ENCODE measurements at regions not wholly inside any gene's neighbourhood (a gene's known extent, or its start where the extent isn't known, plus 50 kb on each side); places are given as distances from the start of the nearest gene placed in this dataset.

DNA sequence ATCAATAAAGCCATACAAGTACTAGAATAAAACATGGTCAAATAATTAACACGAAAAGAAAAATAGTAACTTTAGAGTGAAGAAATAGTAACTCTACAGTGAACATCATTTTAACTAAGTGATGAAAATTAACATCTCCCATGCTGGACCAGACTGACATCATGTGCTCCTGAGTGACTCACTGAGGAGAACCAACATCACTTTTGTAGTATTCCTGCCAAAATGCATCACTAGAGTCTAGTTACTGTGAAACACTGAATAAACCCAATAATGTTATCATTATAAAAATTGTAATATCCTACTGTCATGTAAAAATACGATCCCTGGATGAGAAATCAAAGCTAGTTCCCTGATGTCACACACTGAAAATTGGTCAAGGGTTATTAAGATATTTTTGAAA, 361.3 kb downstream of the CD109 start:
- no peak for DNase-seq
- Histone ChIP-seq H4K8ac (ENCODE audit: low read depth, low read length) (no peak overlapping the region), H3K79me2 (ENCODE audit: control insufficient read depth, insufficient read depth, low read length, poor library complexity) (no peaks in the 10 kb centered on the region), H2AK5ac (ENCODE audit: low read length) (no peak overlapping the region), H3K27me3 (ENCODE audit: insufficient read depth, low read length) (no peaks in the 10 kb centered on the region), H2BK5ac (ENCODE audit: low read depth, low read length, poor library complexity) (no peak overlapping the region), H3K9me3 (ENCODE audit: insufficient read depth, low read depth, low read length) (no peaks in the 10 kb centered on the region), H3K4me3 (ENCODE audit: low read depth, low read length) (no peak overlapping the region), H3K18ac (ENCODE audit: low read length) (no peak overlapping the region), H3K4me1 (ENCODE audit: control insufficient read depth in 1 of 2, insufficient read depth in 2 of 2, low read length in 2 of 2) (no peaks in the 10 kb centered on the region), H4K12ac (ENCODE audit: low read depth, low read length) (no peak overlapping the region), H3K27ac (ENCODE audit: low read depth, low read length) (no peak overlapping the region), H2BK12ac (ENCODE audit: low read length) (no peak overlapping the region), H2BK120ac (ENCODE audit: insufficient read depth, low read length, poor library complexity) (no peak overlapping the region), H3K14ac (ENCODE audit: low read length) (no peak overlapping the region), H3K79me1 (ENCODE audit: low read length) (no peaks in the 10 kb centered on the region), H3K36me3 (ENCODE audit: control insufficient read depth in 1 of 2, insufficient read depth in 2 of 2, low read length in 2 of 2) (no peaks in the 10 kb centered on the region), H3K9ac (ENCODE audit: low read length) (no peak overlapping the region), H2AFZ (ENCODE audit: insufficient read depth, low read length, poor library complexity) (no peak overlapping the region), H3K23ac (ENCODE audit: low read length) (no peak overlapping the region), H3K4ac (ENCODE audit: low read depth, low read length) (no peak overlapping the region), H4K91ac (ENCODE audit: low read depth, low read length) (no peak overlapping the region), H3K4me2 (ENCODE audit: low read length) (no peak overlapping the region)
- WGBS (ENCODE audit: extremely low coverage, insufficient coverage, insufficient read length), result no CpG with 5 or more reads among the region's 2 CpGs

DNA sequence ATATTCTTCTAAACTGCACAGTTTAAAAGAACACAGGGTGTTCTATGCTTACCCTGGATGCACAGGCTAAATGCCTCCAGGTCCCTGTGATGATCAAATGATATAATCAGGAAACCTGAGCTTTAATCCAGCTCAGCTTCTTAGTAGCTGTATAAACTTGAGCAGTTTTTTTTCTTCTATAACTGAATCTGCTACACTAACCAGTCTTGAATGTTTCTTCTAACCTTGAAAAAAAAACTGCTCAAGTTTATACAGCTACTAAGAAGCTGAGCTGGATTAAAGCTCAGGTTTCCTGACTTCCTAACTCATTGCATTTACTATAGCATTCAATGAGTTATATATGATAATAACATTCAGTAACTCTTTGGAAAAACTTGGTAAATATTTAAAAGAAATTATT, 358.2 kb downstream of the CD109 start:
- H4K91ac ChIP-seq (ENCODE audit: low read depth, low read length), result no peak overlapping the region
- H2AFZ ChIP-seq (ENCODE audit: insufficient read depth, low read length, poor library complexity), result no peak overlapping the region
- no peak overlapping the region for H3K23ac ChIP-seq (ENCODE audit: low read length)
- H3K14ac ChIP-seq (ENCODE audit: low read length), result no peak overlapping the region
- H3K9ac ChIP-seq (ENCODE audit: low read length), result no peak overlapping the region
- H3K4me3 ChIP-seq (ENCODE audit: low read depth, low read length), result no peak overlapping the region
- H3K27me3 ChIP-seq (ENCODE audit: insufficient read depth, low read length), result no peaks in the 10 kb centered on the region
- no peaks in the 10 kb centered on the region for H3K4me1 ChIP-seq (ENCODE audit: control insufficient read depth in 1 of 2, insufficient read depth in 2 of 2, low read length in 2 of 2)
- H4K8ac ChIP-seq (ENCODE audit: low read depth, low read length), result no peak overlapping the region
- H3K18ac ChIP-seq (ENCODE audit: low read length), result no peak overlapping the region
- H2BK12ac ChIP-seq (ENCODE audit: low read length), result no peak overlapping the region
- no peak overlapping the region for H2AK5ac ChIP-seq (ENCODE audit: low read length)
- H3K4me2 ChIP-seq (ENCODE audit: low read length), result no peak overlapping the region
- H2BK120ac ChIP-seq (ENCODE audit: insufficient read depth, low read length, poor library complexity), result no peak overlapping the region
- no peaks in the 10 kb centered on the region for H3K79me1 ChIP-seq (ENCODE audit: low read length)
- no peak overlapping the region for H3K27ac ChIP-seq (ENCODE audit: low read depth, low read length)
- no peaks in the 10 kb centered on the region for H3K36me3 ChIP-seq (ENCODE audit: control insufficient read depth in 1 of 2, insufficient read depth in 2 of 2, low read length in 2 of 2)
- no peaks in the 10 kb centered on the region for H3K79me2 ChIP-seq (ENCODE audit: control insufficient read depth, insufficient read depth, low read length, poor library complexity)
- H2BK5ac ChIP-seq (ENCODE audit: low read depth, low read length, poor library complexity), result no peak overlapping the region
- H4K12ac ChIP-seq (ENCODE audit: low read depth, low read length), result no peak overlapping the region
- no peak for DNase-seq
- H3K4ac ChIP-seq (ENCODE audit: low read depth, low read length), result no peak overlapping the region
- no peaks in the 10 kb centered on the region for H3K9me3 ChIP-seq (ENCODE audit: insufficient read depth, low read depth, low read length)

DNA sequence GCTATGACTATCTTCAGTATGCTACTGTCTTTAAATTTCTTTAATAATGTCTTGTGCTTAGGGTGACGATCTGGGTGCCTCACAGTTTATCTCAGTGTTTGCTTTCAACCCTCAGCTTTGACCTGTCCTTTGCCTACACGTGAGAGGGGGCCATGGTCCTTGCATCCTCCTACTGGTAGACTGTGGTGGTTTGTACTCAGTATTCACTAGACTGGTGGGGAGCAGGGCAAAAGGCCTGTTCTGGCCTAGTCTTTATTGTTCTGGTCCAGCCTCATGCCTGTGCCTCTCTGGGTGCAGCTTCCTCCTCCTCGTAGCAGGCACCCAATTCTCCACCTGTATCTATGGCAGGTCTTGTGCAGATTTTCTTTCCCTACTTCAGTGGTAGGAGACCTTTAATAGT, 354.9 kb downstream of the CD109 start:
- Histone ChIP-seq H3K9ac (ENCODE audit: low read length) (no peak overlapping the region), H2BK12ac (ENCODE audit: low read length) (no peak overlapping the region), H3K4me1 (ENCODE audit: control insufficient read depth in 1 of 2, insufficient read depth in 2 of 2, low read length in 2 of 2) (no peaks in the 10 kb centered on the region), H3K14ac (ENCODE audit: low read length) (no peak overlapping the region), H3K36me3 (ENCODE audit: control insufficient read depth in 1 of 2, insufficient read depth in 2 of 2, low read length in 2 of 2) (no peaks in the 10 kb centered on the region), H3K4ac (ENCODE audit: low read depth, low read length) (no peak overlapping the region), H3K27ac (ENCODE audit: low read depth, low read length) (no peak overlapping the region), H4K8ac (ENCODE audit: low read depth, low read length) (no peak overlapping the region), H2AK5ac (ENCODE audit: low read length) (no peak overlapping the region), H3K18ac (ENCODE audit: low read length) (no peak overlapping the region), H2BK120ac (ENCODE audit: insufficient read depth, low read length, poor library complexity) (no peak overlapping the region), H3K79me1 (ENCODE audit: low read length) (no peaks in the 10 kb centered on the region), H4K91ac (ENCODE audit: low read depth, low read length) (no peak overlapping the region), H4K12ac (ENCODE audit: low read depth, low read length) (no peak overlapping the region), H3K79me2 (ENCODE audit: control insufficient read depth, insufficient read depth, low read length, poor library complexity) (no peaks in the 10 kb centered on the region), H2AFZ (ENCODE audit: insufficient read depth, low read length, poor library complexity) (no peak overlapping the region), H3K4me3 (ENCODE audit: low read depth, low read length) (no peak overlapping the region), H2BK5ac (ENCODE audit: low read depth, low read length, poor library complexity) (no peak overlapping the region), H3K27me3 (ENCODE audit: insufficient read depth, low read length) (no peaks in the 10 kb centered on the region), H3K9me3 (ENCODE audit: insufficient read depth, low read depth, low read length) (no peaks in the 10 kb centered on the region), H3K23ac (ENCODE audit: low read length) (no peak overlapping the region), H3K4me2 (ENCODE audit: low read length) (no peak overlapping the region)
- WGBS (ENCODE audit: extremely low coverage, insufficient coverage, insufficient read length), result no CpG with 5 or more reads among the region's 3 CpGs
- DNase-seq, result no peak

- DNase-seq, result no peak
- Histone ChIP-seq H4K12ac (ENCODE audit: low read depth, low read length) (no peak overlapping the region), H3K4me1 (ENCODE audit: control insufficient read depth in 1 of 2, insufficient read depth in 2 of 2, low read length in 2 of 2) (no peaks in the 10 kb centered on the region), H3K27ac (ENCODE audit: low read depth, low read length) (no peak overlapping the region), H2BK5ac (ENCODE audit: low read depth, low read length, poor library complexity) (no peak overlapping the region), H4K91ac (ENCODE audit: low read depth, low read length) (no peak overlapping the region), H3K9ac (ENCODE audit: low read length) (no peak overlapping the region), H3K79me1 (ENCODE audit: low read length) (no peaks in the 10 kb centered on the region), H2AK5ac (ENCODE audit: low read length) (no peak overlapping the region), H3K36me3 (ENCODE audit: control insufficient read depth in 1 of 2, insufficient read depth in 2 of 2, low read length in 2 of 2) (no peaks in the 10 kb centered on the region), H2AFZ (ENCODE audit: insufficient read depth, low read length, poor library complexity) (no peak overlapping the region), H4K8ac (ENCODE audit: low read depth, low read length) (no peak overlapping the region), H3K14ac (ENCODE audit: low read length) (no peak overlapping the region), H3K23ac (ENCODE audit: low read length) (no peak overlapping the region), H3K27me3 (ENCODE audit: insufficient read depth, low read length) (no peaks in the 10 kb centered on the region), H3K4ac (ENCODE audit: low read depth, low read length) (no peak overlapping the region), H2BK120ac (ENCODE audit: insufficient read depth, low read length, poor library complexity) (no peak overlapping the region), H3K9me3 (ENCODE audit: insufficient read depth, low read depth, low read length) (no peaks in the 10 kb centered on the region), H3K4me2 (ENCODE audit: low read length) (no peak overlapping the region), H3K4me3 (ENCODE audit: low read depth, low read length) (no peak overlapping the region), H3K79me2 (ENCODE audit: control insufficient read depth, insufficient read depth, low read length, poor library complexity) (no peaks in the 10 kb centered on the region), H2BK12ac (ENCODE audit: low read length) (no peak overlapping the region), H3K18ac (ENCODE audit: low read length) (no peak overlapping the region)
- no CpG with 5 or more reads among the region's 2 CpGs for WGBS (ENCODE audit: extremely low coverage, insufficient coverage, insufficient read length)
These were observed 352.4 kb downstream of the CD109 start for GRCh38 chr6:74048387-74048786.
